Upper lobe of left lung (tissue), 4 donors: ENCODE measurements at regions not wholly inside any gene's neighbourhood (a gene's known extent, or its start where the extent isn't known, plus 50 kb on each side); places are given as distances from the start of the nearest gene placed in this dataset.

ENCODE experiments used
- CTCF ChIP-seq, 6 experiments: fragments of 450-650 bp in 4 of 6; fragments of 200-600 bp in 2 of 6; sonication (generic) in 2 of 6; IDR thresholded peaks; one replicate each; pipeline ENCODE4 v1.5.1; 2016 to 2019; ENCODE audit warnings: antibody characterized with exemption in 6 of 6
- POLR2AphosphoS5 ChIP-seq, 2 donors: sonication (generic); formaldehyde crosslinking; IDR thresholded peaks; one replicate each; pipeline ENCODE4 v1.5.1; 2017; ENCODE audit warnings: antibody characterized with exemption in 2 of 2

GRCh38 chr15:95757171-95757570, 573.3 kb upstream of the NR2F2 start:
- TF ChIP-seq CTCF (IDR thresholded peaks at IDR 0.05) (no peak), POLR2AphosphoS5 (IDR thresholded peaks at IDR 0.05) (no peak)
